ENCODE measurements at regions not wholly inside any gene's neighbourhood (a gene's known extent, or its start where the extent isn't known, plus 50 kb on each side); places are given as distances from the start of the nearest gene placed in this dataset.

DNA sequence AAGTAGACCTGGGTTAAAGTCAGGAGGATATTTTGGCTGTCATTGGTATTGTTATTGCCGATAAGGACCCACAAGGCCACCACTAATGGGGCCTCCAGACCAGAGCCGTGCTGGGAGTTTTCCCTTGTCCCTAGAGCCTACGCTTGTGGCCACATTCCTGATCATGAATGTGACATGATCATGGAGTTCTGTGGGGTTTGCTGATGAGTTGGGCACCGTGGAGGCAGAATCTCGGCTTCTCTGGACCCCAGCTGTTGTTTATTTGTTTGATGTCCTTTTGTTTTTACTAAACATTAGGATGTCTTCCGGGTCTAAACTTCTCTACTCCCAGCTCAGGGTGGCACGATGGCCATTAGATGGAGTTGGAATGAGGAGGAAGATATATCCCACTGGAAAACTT, 74.9 kb upstream of the TMPRSS2 start:
- TF ChIP-seq, protein P1, sequence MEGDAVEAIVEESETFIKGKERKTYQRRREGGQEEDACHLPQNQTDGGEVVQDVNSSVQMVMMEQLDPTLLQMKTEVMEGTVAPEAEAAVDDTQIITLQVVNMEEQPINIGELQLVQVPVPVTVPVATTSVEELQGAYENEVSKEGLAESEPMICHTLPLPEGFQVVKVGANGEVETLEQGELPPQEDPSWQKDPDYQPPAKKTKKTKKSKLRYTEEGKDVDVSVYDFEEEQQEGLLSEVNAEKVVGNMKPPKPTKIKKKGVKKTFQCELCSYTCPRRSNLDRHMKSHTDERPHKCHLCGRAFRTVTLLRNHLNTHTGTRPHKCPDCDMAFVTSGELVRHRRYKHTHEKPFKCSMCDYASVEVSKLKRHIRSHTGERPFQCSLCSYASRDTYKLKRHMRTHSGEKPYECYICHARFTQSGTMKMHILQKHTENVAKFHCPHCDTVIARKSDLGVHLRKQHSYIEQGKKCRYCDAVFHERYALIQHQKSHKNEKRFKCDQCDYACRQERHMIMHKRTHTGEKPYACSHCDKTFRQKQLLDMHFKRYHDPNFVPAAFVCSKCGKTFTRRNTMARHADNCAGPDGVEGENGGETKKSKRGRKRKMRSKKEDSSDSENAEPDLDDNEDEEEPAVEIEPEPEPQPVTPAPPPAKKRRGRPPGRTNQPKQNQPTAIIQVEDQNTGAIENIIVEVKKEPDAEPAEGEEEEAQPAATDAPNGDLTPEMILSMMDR (IDR thresholded peaks at IDR 0.05) = no peak
- intact Hi-C loops (cut with DNase I) = no loop called here

DNA sequence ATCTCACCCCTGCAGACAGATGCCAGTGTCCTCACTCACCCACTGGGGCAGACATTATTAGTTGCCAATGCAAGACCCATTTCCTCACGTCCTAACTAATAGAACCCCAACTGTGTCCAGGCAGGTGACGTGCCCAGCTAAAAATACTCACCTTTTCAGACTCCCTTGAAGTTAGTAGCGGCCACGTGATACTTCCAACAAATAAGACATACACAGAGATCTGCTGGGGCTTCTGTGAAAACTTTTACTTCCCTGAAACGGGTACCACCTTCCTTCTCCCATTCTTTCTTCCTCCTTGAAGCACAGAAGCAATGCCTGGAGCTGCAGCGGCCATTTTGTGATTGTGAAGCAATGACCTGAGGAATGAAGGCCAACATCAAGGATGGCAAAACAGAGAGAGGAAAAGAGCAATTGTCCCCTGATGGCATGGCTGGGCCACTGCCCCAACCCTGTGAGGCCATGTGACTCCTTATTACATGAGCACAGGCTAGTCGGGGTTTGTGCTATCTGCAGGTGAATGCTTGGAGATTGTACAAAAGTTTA, 74.4 kb upstream of the TMPRSS2 start:
- intact Hi-C loops (cut with DNase I) = no loop called here
- 78 to 82% methylated on average over 7 of the region's 7 CpGs for WGBS, 2 donors

More for the DNA sequence above, 74.9 kb upstream of the TMPRSS2 start:
- Histone ChIP-seq H3K4me1 (no peaks in the 10 kb centered on the region), H3K36me3 (no peaks in the 10 kb centered on the region), H3K4me3 (no peak overlapping the region), H3K27ac (no peak overlapping the region), H3K9me3 (peaks cover 0 to 39% (median 17%) of the 10 kb centered on the region in 11 donors), H3K27me3 (peaks cover 0 to 3% (median 0%) of the 10 kb centered on the region in 7 donors)
- WGBS, 2 donors = 86 to 90% methylated on average over 7 of the region's 7 CpGs
- DNase-seq = no peak
- no peak for ATAC-seq

DNA sequence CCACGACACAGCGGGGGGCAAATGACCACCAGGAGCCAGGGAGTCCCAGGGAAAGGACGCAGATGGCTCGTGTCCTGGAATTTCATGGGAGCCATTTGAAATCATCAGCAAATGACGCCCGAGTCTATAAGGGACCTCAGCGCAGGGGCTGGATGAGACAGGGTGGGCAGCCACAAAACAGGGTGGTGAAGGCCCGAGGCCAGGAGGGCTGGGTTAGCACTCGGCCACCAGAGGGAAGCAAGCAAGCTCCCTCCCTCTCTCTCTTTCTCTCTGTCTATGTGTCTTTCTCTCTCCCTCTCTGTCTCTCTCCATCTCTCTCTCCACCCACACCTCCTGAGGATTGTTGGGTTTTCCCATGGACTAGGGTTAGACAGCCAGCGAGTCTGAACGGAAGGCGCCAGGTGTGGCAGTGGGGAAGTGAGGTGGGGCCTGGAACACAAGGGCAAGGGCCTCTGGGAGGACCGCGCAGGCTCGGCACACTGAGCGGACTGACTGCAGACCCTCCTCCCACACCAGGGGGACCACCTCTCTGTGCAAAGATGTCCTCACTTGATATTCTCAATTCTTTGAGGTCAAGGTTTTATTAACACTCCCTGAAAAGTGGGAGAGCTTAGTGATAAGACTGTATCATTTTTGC, 73.8 kb upstream of the TMPRSS2 start:
- ATAC-seq = no peak
- intact Hi-C loops (cut with DNase I) = no loop called here

More for the DNA sequence above, 74.4 kb upstream of the TMPRSS2 start:
- H3K27me3 ChIP-seq = peaks cover 0 to 3% (median 0%) of the 10 kb centered on the region in 7 donors
- DNase-seq (no peak), ATAC-seq (no peak)
- no peak overlapping the region for H3K4me3 ChIP-seq
- TF ChIP-seq, protein P1 (IDR thresholded peaks at IDR 0.05) = no peak
- no peaks in the 10 kb centered on the region for H3K4me1 ChIP-seq
- H3K9me3 ChIP-seq = peaks cover 0 to 40% (median 22%) of the 10 kb centered on the region in 11 donors
- H3K36me3 ChIP-seq = no peaks in the 10 kb centered on the region
- no peak overlapping the region for H3K27ac ChIP-seq

DNA sequence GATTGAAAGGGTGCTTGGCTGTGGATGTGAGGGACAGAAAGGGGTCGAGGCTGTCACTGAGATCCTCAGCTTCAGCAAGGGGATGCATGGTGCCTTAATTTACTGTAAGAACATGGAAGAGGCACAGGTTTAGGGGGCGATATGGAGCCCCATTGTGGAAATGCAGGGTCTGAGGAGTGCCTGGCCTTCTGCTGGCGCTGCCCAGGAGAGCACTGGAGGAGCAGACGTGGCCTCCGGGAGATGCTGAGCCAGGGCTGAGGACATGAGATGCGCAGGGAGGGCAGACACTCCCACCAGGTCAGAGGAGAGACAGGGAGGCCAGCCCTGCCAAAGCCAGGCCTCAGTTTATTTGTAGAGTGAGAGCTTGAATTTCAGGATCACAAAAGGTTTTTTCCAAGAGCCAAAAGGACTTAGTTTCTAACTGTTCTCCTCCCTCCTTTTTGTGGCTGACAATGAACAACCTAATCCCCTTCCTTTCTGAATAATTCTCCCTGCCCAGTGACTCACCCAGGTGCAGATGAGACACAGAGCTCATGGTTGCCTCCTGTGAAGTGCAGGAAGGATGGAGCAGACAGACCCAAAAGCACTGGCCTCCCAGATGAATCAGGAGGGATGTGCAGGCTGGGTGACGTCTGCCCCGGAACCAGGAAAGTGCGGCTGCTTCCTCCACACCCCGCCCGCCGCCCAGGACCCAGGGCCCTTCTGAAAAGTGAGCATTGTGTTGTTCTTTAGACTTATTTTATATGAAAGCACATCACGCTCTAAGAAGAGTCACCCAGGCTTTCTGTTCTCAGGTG, 73.0 kb upstream of the TMPRSS2 start:
- peaks cover 0 to 41% (median 22%) of the 10 kb centered on the region in 11 donors for H3K9me3 ChIP-seq
- H3K4me1 ChIP-seq = no peaks in the 10 kb centered on the region
- ATAC-seq (no peak), DNase-seq (no peak)
- TF ChIP-seq, protein P1 (IDR thresholded peaks at IDR 0.05) = no peak
- H3K27me3 ChIP-seq = peaks cover 0 to 3% (median 0%) of the 10 kb centered on the region in 7 donors
- H3K4me3 ChIP-seq = no peak overlapping the region
- no peaks in the 10 kb centered on the region for H3K36me3 ChIP-seq
- 74 to 76% methylated on average over 13 of the region's 13 CpGs for WGBS, 2 donors
- no peak overlapping the region for H3K27ac ChIP-seq
- intact Hi-C loops (cut with DNase I) = no loop called here

More for the DNA sequence above, 73.8 kb upstream of the TMPRSS2 start:
- TF ChIP-seq, protein P1 (IDR thresholded peaks at IDR 0.05) = no peak
- peaks cover 0 to 3% (median 0%) of the 10 kb centered on the region in 7 donors for H3K27me3 ChIP-seq
- H3K4me1 ChIP-seq = no peaks in the 10 kb centered on the region
- 83 to 87% methylated on average over 16 of the region's 16 CpGs for WGBS, 2 donors
- no peak overlapping the region for H3K4me3 ChIP-seq
- H3K27ac ChIP-seq = no peak overlapping the region
- H3K36me3 ChIP-seq = no peaks in the 10 kb centered on the region
- no peak for DNase-seq
- H3K9me3 ChIP-seq = peaks cover 0 to 41% (median 22%) of the 10 kb centered on the region in 11 donors

Measured in heart right ventricle (tissue), 16 donors.